ENCODE measurements at regions not wholly inside any gene's neighbourhood (a gene's known extent, or its start where the extent isn't known, plus 50 kb on each side); places are given as distances from the start of the nearest gene placed in this dataset.

DNA sequence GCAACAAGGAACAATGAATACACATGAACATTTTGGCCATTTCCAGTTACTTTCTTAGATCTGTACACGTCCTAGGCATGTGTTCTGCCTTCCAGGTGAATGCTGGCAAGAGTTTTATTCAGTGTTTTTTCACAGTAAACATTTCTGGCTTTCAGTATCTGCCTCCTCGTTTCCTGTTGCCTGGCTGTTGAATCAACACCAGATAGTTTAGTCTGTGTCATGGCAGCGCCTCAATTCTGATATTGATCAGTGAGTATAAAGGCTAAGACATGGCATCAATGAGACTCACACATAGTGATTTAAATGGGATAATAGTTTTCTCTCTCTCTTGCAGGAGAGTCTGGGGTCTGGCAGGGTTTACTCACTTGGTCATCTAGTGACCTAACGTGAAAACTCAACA lies 266.9 kb upstream of the SLCO3A1 start:
- Mint-ChIP-seq H3K9me3 (peaks cover 8% of the 10 kb centered on the region), H3K4me3 (no peak overlapping the region), H3K36me3 (ENCODE audit: low read depth) (no peaks in the 10 kb centered on the region), H3K4me1 (ENCODE audit: low read depth) (peaks cover 9% of the 10 kb centered on the region), H3K27ac (no peak overlapping the region), H3K27me3 (no peaks in the 10 kb centered on the region)
- intact Hi-C loops (cut with micrococcal nuclease), result no loop called here

DNA sequence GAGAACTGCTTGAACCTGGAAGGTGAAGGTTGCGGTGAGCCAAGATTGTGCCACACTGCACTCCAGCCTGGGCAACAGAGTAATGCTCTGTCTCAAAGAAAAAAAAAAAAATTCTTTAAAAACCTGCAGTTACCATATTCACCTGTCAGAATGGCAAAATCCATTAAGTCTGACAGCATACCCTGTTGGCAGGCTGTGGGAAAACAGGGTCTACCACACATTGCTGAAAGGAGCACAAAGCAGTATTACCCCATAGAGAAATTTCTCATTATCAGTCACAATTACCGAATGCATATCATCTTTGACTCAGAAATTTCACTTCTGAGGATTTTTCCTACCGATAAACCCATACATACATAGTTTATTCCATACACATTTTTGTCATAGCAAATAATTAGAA lies 264.1 kb upstream of the SLCO3A1 start:
- Mint-ChIP-seq H3K36me3 (ENCODE audit: low read depth) (no peaks in the 10 kb centered on the region), H3K4me1 (ENCODE audit: low read depth) (peaks cover 9% of the 10 kb centered on the region), H3K4me3 (no peak overlapping the region), H3K27ac (no peak overlapping the region), H3K9me3 (no peaks in the 10 kb centered on the region), H3K27me3 (no peaks in the 10 kb centered on the region)
- intact Hi-C loops (cut with micrococcal nuclease), result no loop called here

DNA sequence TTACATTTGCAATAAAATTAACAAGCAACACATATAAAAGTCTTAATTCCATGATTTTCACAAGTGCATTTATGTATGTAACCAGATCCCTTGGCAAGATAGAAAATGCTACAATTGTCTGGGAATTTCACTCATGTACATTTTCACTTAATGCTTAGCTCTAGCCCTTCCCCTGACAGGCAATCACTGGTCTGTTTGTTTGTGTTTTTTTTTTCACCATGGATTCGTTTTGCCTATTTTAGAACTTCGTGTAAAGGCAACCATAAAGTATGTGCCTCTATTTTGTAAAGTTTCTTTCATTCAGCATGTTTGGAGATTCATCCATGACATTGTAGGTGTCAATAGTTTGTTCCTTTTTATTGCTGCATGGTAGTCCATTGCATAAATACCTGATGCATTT lies 260.9 kb upstream of the SLCO3A1 start:
- H3K27me3 Mint-ChIP-seq, result peaks cover 6% of the 10 kb centered on the region
- no peaks in the 10 kb centered on the region for H3K9me3 Mint-ChIP-seq
- peaks cover 9% of the 10 kb centered on the region for H3K4me1 Mint-ChIP-seq (ENCODE audit: low read depth)
- no peaks in the 10 kb centered on the region for H3K36me3 Mint-ChIP-seq (ENCODE audit: low read depth)
- H3K27ac Mint-ChIP-seq, result no peak overlapping the region
- intact Hi-C loops (cut with micrococcal nuclease), result no loop called here
- H3K4me3 Mint-ChIP-seq, result no peak overlapping the region

DNA sequence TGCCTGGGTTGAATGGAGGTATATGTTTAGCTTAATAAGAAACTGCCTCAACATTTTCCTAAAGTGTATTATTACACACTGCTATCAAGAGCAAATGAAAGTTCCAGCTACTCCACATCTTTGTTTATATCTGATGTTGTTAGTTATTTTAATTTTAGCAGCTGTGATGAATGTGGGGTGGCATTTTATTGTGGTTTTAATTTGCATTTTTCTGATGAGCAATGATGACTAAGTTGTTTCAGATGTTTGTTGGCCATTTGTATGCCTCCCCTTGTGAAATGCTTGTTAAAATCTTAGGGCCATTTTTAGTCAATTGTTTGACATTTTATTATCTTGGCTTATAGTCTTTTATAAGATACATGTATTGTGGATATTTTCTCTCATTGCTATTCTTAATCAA lies 260.4 kb upstream of the SLCO3A1 start:
- Mint-ChIP-seq H3K27me3 (peaks cover 7% of the 10 kb centered on the region), H3K4me1 (ENCODE audit: low read depth) (peaks cover 9% of the 10 kb centered on the region), H3K27ac (no peak overlapping the region), H3K36me3 (ENCODE audit: low read depth) (no peaks in the 10 kb centered on the region), H3K4me3 (no peak overlapping the region), H3K9me3 (no peaks in the 10 kb centered on the region)
- intact Hi-C loops (cut with micrococcal nuclease), result no loop called here

DNA sequence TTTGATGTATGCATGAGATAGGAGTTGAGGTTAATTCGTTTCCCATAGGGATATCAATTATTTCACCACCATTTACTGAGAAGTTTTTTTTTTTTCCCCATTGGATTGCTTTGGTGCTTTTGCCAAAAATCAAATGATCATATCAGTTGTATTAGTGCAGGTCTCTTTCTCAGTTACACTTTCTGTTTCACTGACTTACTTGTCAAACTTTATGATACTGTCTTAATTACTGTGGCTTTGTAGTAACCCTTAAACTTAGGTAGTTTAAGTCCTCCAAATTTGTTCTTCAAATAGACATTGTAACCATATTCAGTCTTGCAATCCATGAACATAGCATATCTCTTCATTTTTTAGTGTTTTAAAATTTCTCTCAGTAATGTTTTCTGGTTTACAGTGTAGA lies 259.9 kb upstream of the SLCO3A1 start:
- Mint-ChIP-seq H3K27ac (no peak overlapping the region), H3K4me1 (ENCODE audit: low read depth) (peaks cover 9% of the 10 kb centered on the region), H3K36me3 (ENCODE audit: low read depth) (no peaks in the 10 kb centered on the region), H3K9me3 (no peaks in the 10 kb centered on the region), H3K4me3 (no peak overlapping the region), H3K27me3 (peaks cover 8% of the 10 kb centered on the region)
- intact Hi-C loops (cut with micrococcal nuclease), result no loop called here

DNA sequence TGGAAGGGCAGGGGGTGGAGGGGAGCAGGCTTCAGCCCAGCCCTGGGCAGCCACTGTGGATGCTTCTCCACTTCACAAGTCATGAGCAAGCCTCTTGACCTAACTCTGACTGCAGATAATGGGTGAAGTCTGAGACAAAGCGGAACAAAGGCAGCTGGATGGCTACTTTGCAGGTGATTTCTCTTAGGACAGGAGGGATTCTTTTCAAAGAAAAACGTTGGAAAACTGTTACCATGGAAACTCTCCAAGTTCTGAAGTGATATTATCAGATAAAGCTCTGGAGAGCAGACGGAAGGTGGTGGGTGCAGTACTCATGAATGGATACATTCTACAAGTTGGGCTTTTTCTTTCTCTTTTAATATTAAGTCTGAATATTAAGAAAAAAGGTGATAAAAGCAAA lies 254.2 kb upstream of the SLCO3A1 start:
- intact Hi-C loops (cut with micrococcal nuclease), result no loop called here
- Mint-ChIP-seq H3K9me3 (no peaks in the 10 kb centered on the region), H3K27me3 (peaks cover 12% of the 10 kb centered on the region)

DNA sequence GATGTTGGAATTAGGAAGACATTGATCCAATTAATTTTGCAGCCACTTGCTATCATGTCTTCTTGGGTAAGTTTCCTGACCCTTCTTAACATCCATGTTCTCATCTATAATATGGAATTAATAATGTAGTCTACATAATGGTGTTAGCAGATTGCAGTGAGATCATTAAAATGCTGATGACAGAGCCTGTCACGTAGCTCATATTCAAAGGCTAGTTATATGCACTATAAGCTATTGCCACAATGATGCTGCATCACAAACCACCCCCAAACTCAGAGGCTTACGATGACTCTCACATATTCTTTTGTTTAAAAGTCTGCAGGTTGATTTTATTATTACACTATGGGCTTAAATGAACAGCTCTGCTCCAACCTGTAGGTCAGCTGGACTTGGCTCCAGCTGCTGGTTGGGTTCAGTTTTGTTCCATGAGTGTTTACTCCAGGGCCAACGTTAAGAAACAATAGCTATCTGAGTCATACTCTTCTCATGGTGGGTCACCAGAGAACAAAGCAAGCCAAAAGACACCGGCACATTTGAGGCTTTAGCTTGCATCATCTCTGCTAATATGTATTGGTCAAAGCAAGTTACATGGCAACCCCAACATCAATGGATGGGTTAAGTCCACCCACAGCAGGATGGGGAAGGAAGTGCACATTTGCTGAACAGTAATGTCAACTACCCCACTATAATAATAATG lies 250.0 kb upstream of the SLCO3A1 start:
- no peaks in the 10 kb centered on the region for H3K36me3 Mint-ChIP-seq (ENCODE audit: low read depth)
- peaks cover 4% of the 10 kb centered on the region for H3K27me3 Mint-ChIP-seq
- intact Hi-C loops (cut with micrococcal nuclease), result no loop called here
- no peak overlapping the region for H3K4me3 Mint-ChIP-seq
- H3K27ac Mint-ChIP-seq, result no peak overlapping the region
- H3K4me1 Mint-ChIP-seq (ENCODE audit: low read depth), result no peaks in the 10 kb centered on the region
- no peaks in the 10 kb centered on the region for H3K9me3 Mint-ChIP-seq

More for the DNA sequence above, 254.2 kb upstream of the SLCO3A1 start:
- H3K27ac Mint-ChIP-seq, result no peak overlapping the region
- H3K36me3 Mint-ChIP-seq (ENCODE audit: low read depth), result no peaks in the 10 kb centered on the region
- no peak overlapping the region for H3K4me3 Mint-ChIP-seq
- no peaks in the 10 kb centered on the region for H3K4me1 Mint-ChIP-seq (ENCODE audit: low read depth)

DNA sequence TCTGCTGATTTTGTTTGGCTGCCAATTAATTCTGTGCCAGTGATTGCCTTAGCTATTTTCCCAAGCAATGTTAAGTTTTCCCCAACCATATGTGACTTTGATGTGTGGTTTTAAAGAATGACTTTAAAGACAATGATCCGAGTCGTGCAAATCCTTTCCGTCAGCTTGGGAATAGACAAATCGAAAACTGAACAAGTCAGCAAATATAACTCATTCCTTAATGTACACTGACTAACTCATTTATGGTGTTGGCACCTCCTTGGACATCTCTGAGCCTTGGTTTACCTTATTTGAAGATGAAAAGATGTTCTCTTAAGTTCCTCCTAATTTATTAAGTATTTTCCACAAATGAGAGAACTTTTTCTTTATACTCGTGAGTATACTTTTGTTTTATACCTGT lies 249.4 kb upstream of the SLCO3A1 start:
- H3K4me1 Mint-ChIP-seq (ENCODE audit: low read depth), result no peaks in the 10 kb centered on the region
- intact Hi-C loops (cut with micrococcal nuclease), result no loop called here
- no peaks in the 10 kb centered on the region for H3K36me3 Mint-ChIP-seq (ENCODE audit: low read depth)
- H3K27ac Mint-ChIP-seq, result no peak overlapping the region
- H3K9me3 Mint-ChIP-seq, result no peaks in the 10 kb centered on the region
- peaks cover 3% of the 10 kb centered on the region for H3K27me3 Mint-ChIP-seq
- no peak overlapping the region for H3K4me3 Mint-ChIP-seq

DNA sequence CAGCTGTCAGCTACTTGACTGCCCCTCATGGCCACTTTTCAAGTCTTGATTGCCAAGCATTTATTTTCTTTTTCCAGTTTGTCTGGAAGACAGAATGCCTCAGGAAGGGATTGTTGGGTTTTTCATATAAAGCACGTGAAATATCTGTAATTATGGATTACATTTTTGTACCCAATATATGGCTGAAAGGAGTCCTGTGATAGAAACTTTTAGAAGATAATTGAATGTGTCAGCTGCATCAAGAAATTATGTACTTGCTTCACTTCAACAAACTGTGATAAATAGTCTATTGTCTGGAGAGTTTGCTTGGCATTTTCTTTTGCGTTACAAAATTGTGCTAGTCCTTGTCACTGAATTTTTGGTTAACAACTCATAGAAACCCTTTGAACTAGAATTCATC lies 247.9 kb upstream of the SLCO3A1 start:
- H3K27me3 Mint-ChIP-seq, result no peaks in the 10 kb centered on the region
- intact Hi-C loops (cut with micrococcal nuclease), result no loop called here
- no peak overlapping the region for H3K4me3 Mint-ChIP-seq
- H3K36me3 Mint-ChIP-seq (ENCODE audit: low read depth), result no peaks in the 10 kb centered on the region
- no peaks in the 10 kb centered on the region for H3K4me1 Mint-ChIP-seq (ENCODE audit: low read depth)
- H3K27ac Mint-ChIP-seq, result no peak overlapping the region
- H3K9me3 Mint-ChIP-seq, result no peaks in the 10 kb centered on the region

DNA sequence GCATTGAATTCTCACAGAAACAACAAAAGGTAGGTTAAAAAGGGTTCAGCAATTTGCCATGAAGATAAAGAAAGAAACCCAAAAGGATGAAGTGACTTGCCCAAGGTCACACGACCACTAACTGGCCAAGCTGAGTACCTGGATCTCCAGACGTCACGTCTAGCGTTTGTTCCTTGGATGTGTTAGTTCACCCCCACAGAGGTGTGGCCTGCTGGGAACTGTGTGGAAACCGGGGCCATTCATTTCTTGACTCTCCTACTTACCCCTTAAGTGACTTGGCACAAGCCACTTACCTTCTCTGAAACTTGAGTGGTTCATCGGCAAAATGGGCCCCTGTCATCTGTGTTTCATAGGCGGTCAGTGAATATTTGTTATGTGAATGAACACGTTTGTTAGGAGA lies 244.3 kb upstream of the SLCO3A1 start:
- intact Hi-C loops (cut with micrococcal nuclease), result no loop called here
- H3K36me3 Mint-ChIP-seq (ENCODE audit: low read depth), result no peaks in the 10 kb centered on the region

DNA sequence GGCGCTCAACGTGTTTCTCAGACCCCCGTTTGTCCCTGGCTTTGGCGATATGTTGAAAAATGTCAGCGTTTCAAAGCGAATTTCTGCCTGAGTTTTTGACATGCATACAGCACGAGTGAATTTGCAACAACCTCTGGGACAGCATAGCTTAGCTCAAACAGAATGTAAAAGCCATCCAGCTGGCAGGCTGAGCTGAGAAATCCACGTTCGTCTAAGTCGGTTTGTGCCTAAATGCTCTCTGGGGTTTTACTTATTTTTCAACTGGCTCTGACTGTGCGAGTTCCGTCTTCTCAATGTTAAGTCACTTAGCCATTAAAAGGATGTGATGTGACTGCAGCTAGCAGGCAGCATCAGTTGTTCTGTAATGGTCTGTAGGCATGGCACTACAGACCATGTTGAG lies 243.5 kb upstream of the SLCO3A1 start:
- Mint-ChIP-seq H3K4me1 (ENCODE audit: low read depth) (no peaks in the 10 kb centered on the region), H3K27ac (no peak overlapping the region), H3K9me3 (no peaks in the 10 kb centered on the region), H3K36me3 (ENCODE audit: low read depth) (no peaks in the 10 kb centered on the region), H3K4me3 (no peak overlapping the region), H3K27me3 (no peaks in the 10 kb centered on the region)
- intact Hi-C loops (cut with micrococcal nuclease), result no loop called here

More for the DNA sequence above, 244.3 kb upstream of the SLCO3A1 start:
- Mint-ChIP-seq H3K27me3 (no peaks in the 10 kb centered on the region), H3K27ac (no peak overlapping the region), H3K4me1 (ENCODE audit: low read depth) (no peaks in the 10 kb centered on the region), H3K4me3 (no peak overlapping the region), H3K9me3 (no peaks in the 10 kb centered on the region)

DNA sequence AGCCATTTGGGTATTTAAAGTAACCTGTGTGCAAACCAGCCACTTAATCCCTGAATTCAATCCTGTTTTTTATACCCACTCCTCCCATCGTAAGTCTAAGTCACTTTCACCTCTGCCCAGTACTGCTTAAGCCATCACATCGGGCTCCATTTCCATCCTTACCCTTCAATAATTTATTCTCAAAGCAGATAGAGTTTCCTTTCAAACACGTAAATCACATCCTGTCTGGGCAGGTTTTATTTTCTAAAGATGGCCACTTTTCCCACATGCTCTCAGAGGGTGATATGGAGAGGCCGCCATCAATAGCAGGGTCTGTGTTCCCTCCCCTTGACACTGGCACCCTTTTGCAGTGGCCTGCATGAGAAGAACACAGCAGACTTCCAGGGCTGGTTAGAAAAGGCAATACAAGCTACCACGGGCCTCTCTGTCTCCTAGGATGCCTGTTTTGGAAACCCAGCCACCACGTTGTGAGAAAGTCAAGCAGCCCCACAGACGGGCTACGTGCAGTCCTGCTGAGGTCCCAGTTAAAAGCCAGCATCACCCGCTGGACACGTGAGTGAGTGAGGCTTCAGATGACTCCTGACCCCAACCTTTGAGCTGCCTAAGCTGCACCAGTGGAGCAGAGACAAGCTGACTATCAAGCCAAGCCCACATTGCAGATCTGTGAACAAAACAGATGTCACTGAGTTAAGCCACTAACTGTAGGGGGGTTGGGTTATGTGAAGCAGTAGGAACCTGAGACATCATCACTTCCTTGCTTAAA lies 241.8 kb upstream of the SLCO3A1 start:
- H3K4me1 Mint-ChIP-seq (ENCODE audit: low read depth), result no peaks in the 10 kb centered on the region
- no peak overlapping the region for H3K27ac Mint-ChIP-seq
- intact Hi-C loops (cut with micrococcal nuclease), result no loop called here
- no peak overlapping the region for H3K4me3 Mint-ChIP-seq
- no peaks in the 10 kb centered on the region for H3K36me3 Mint-ChIP-seq (ENCODE audit: low read depth)
- H3K27me3 Mint-ChIP-seq, result no peaks in the 10 kb centered on the region
- no peaks in the 10 kb centered on the region for H3K9me3 Mint-ChIP-seq

DNA sequence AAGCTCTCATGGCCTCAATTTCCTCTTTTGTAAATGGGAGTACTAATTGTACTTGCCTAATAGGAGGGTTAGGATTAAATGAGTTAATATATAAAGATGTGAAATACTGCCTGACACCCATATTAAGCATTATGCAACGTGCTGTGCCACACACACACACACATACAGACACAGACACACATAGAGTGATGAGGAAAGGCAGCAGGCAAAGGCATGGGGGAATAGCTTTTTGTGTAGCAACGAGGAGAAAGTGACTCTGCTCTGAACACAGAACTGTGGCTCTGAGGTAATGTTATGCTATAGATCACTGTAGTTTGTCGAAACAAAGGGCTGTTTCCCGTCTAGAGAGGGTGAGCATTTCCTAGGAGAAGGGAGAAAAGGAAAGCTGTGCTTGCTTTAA lies 233.3 kb upstream of the SLCO3A1 start:
- Mint-ChIP-seq H3K4me3 (no peak overlapping the region), H3K36me3 (ENCODE audit: low read depth) (no peaks in the 10 kb centered on the region), H3K9me3 (peaks cover 10% of the 10 kb centered on the region), H3K4me1 (ENCODE audit: low read depth) (no peaks in the 10 kb centered on the region), H3K27me3 (peaks cover 10% of the 10 kb centered on the region), H3K27ac (no peak overlapping the region)
- intact Hi-C loops (cut with micrococcal nuclease), result no loop called here

DNA sequence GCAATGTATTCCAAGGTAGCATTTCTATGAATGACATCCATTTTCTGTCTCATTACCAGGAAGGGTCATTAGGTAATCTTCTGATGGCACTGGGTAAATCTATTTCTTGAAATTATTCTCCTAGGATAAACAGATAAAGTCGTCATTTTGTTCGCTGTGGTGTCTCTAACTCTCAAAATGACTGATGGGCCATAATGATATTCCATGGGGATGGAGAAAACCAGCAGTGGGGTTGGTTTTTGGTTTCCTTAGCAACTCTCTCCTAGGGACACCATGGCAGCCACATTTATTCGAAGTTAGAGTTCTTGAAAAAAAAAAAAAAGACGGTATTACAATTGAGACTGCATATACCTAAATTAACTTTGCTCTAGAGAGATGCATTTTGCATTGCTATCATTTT lies 231.3 kb upstream of the SLCO3A1 start:
- Mint-ChIP-seq H3K27me3 (peaks cover 10% of the 10 kb centered on the region), H3K4me3 (no peak overlapping the region), H3K9me3 (peaks cover 10% of the 10 kb centered on the region), H3K4me1 (ENCODE audit: low read depth) (no peaks in the 10 kb centered on the region), H3K27ac (no peak overlapping the region), H3K36me3 (ENCODE audit: low read depth) (no peaks in the 10 kb centered on the region)
- intact Hi-C loops (cut with micrococcal nuclease), result no loop called here

All from dendritic cell treated with granulocyte-macrophage colony-stimulating factor and Interleukin-4, amounts not matched to agents 40 ng/mL and 50 ng/mL, for 4 days (primary cell).